ENCODE measurements at regions not wholly inside any gene's neighbourhood (a gene's known extent, or its start where the extent isn't known, plus 50 kb on each side); places are given as distances from the start of the nearest gene placed in this dataset.

- no peak for DNase-seq
These were observed 107.9 kb upstream of the ALDH1B1 start for GRCh38 chr9:38284588-38285051.

GRCh38 chr9:38284039-38284575 lies 108.4 kb upstream of the ALDH1B1 start:
- no peak for DNase-seq

- no peak for DNase-seq
These were observed 109.7 kb upstream of the ALDH1B1 start for GRCh38 chr9:38282756-38283155.

GRCh38 chr9:38281917-38282316 lies 110.6 kb upstream of the ALDH1B1 start:
- DNase-seq: no peak

GRCh38 chr9:38281196-38281595 lies 111.3 kb upstream of the ALDH1B1 start:
- no peak for DNase-seq

GRCh38 chr9:38280251-38280800 lies 112.2 kb upstream of the ALDH1B1 start:
- no peak for DNase-seq

GRCh38 chr9:38278931-38279679 lies 113.4 kb upstream of the ALDH1B1 start:
- no peak for DNase-seq

- no peak for DNase-seq
These were observed 114.0 kb upstream of the ALDH1B1 start for GRCh38 chr9:38278457-38278856.

- no peak for DNase-seq
These were observed 114.8 kb upstream of the ALDH1B1 start for GRCh38 chr9:38277601-38278200.

- no peak for DNase-seq
These were observed 115.6 kb upstream of the ALDH1B1 start for GRCh38 chr9:38276771-38277439.

GRCh38 chr9:38274800-38275199 lies 117.7 kb upstream of the ALDH1B1 start:
- no peak for DNase-seq

- DNase-seq: no peak
These were observed 119.8 kb upstream of the ALDH1B1 start for GRCh38 chr9:38272710-38273109.

GRCh38 chr9:38271666-38272241 lies 120.7 kb upstream of the ALDH1B1 start:
- no peak for DNase-seq

- DNase-seq: no peak
These were observed 122.7 kb upstream of the ALDH1B1 start for GRCh38 chr9:38269775-38270174.

GRCh38 chr9:38263532-38263931 lies 129.0 kb upstream of the ALDH1B1 start:
- no peak for DNase-seq

- no peak for DNase-seq
These were observed 132.8 kb upstream of the ALDH1B1 start for GRCh38 chr9:38259519-38260218.

GRCh38 chr9:38259056-38259455 lies 133.4 kb upstream of the ALDH1B1 start:
- no peak for DNase-seq

GRCh38 chr9:38257626-38258215 lies 134.8 kb upstream of the ALDH1B1 start:
- DNase-seq: no peak

- no peak for DNase-seq
These were observed 136.0 kb upstream of the ALDH1B1 start for GRCh38 chr9:38256461-38256860.

- DNase-seq: no peak
These were observed 136.9 kb upstream of the ALDH1B1 start for GRCh38 chr9:38255599-38255998.

GRCh38 chr9:38254756-38255155 lies 137.7 kb upstream of the ALDH1B1 start:
- no peak for DNase-seq

- no peak for DNase-seq
These were observed 138.4 kb upstream of the ALDH1B1 start for GRCh38 chr9:38254151-38254550.
